ENCODE measurements at regions not wholly inside any gene's neighbourhood (a gene's known extent, or its start where the extent isn't known, plus 50 kb on each side); places are given as distances from the start of the nearest gene placed in this dataset.

DNA sequence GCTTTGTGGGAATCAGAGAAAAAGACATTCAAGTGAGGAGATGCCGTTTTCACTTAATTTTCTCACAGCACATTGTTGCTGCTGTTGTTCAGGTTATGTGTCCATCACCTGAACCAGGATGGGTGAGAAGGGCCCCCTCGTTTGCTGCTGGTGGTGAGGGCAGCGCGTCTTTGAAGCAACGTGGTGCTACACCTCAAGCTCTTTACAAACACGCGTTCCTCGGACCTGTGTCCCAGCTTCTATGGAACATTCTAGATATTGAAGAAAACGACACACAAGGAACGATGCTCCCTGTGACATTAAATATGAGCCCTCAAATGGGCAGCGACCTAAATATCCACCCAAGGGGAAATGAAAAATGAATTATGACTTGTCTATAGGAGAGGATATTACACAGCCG, 418.6 kb downstream of the MN1 start:
- H3K4me3 Mint-ChIP-seq = no peak overlapping the region
- H3K27me3 Mint-ChIP-seq (ENCODE audit: low read depth) = no peaks in the 10 kb centered on the region
- H3K9me3 Mint-ChIP-seq (ENCODE audit: insufficient read depth) = no peaks in the 10 kb centered on the region
- no peaks in the 10 kb centered on the region for H3K36me3 Mint-ChIP-seq (ENCODE audit: low read depth)
- CTCF ChIA-PET = no interaction called here
- DNase-seq (no peak), ATAC-seq (no peak)
- H3K27ac Mint-ChIP-seq = no peak overlapping the region
- POLR2A ChIA-PET = no interaction called here
- H3K4me1 Mint-ChIP-seq (ENCODE audit: low read depth) = no peaks in the 10 kb centered on the region

DNA sequence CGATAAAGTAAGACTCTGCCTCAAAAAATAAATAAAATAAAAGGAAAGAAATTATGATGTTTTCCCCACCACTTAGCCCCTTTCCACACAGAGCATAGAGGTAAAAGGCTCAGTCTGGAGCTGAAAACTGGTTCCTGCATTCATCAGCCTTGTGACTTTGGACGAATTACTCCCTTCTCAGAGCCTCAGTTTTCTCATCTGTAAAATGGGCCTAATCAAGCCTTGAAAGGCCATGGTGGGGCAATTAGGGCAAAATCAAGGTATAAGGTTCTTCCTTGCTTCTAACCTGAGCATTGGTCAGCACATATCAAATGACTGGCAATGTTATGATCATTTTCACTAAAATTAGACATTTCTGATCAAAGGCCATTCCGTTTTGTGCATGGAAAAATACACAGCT, 417.7 kb downstream of the MN1 start:
- H3K27me3 Mint-ChIP-seq (ENCODE audit: low read depth) = no peaks in the 10 kb centered on the region
- H3K4me1 Mint-ChIP-seq (ENCODE audit: low read depth) = no peaks in the 10 kb centered on the region
- ATAC-seq (no peak), DNase-seq (no peak)
- no peaks in the 10 kb centered on the region for H3K36me3 Mint-ChIP-seq (ENCODE audit: low read depth)
- H3K27ac Mint-ChIP-seq = no peak overlapping the region
- no peaks in the 10 kb centered on the region for H3K9me3 Mint-ChIP-seq (ENCODE audit: insufficient read depth)
- CTCF ChIA-PET = no interaction called here
- H3K4me3 Mint-ChIP-seq = no peak overlapping the region
- POLR2A ChIA-PET = no interaction called here

DNA sequence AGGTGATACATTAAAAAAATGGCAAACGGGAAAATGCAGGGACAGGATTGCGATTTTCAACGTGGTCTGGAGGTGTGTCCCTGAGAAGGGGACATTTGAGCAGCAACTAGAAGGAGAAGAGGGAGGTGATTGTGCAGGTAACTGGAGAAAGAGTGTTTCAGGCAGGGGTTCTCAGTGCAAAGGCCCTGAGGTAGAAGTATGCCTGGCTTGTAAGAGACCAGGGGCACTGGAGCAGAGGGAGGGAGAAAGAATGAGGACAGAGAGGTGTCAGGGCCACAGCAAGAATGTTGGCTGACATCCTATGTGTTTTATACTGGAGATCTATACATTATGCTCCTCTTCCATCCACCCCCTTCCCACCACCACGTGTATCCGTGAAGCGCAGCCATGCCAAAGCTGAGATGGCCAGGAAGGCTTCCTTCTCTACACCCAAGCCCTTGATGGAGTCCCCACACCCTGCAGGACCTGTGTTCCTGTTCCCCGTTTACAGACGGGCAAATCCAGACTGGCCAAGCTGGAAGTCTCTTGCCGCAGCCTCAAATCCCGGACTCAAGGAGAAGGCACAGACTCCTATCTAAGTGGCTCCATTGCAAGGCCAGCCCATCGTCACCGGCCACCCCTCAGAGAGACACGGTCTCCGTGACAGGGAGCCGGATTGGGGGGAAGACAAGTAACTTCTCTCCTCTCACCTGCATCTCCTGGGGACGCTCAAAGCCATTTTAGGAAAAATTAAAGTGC, 416.1 kb downstream of the MN1 start:
- POLR2A ChIA-PET = no interaction called here
- ATAC-seq (no peak), DNase-seq (no peak)
- H3K27ac Mint-ChIP-seq = no peak overlapping the region
- H3K4me3 Mint-ChIP-seq = no peak overlapping the region
- H3K36me3 Mint-ChIP-seq (ENCODE audit: low read depth) = no peaks in the 10 kb centered on the region
- no peaks in the 10 kb centered on the region for H3K9me3 Mint-ChIP-seq (ENCODE audit: insufficient read depth)
- H3K27me3 Mint-ChIP-seq (ENCODE audit: low read depth) = no peaks in the 10 kb centered on the region
- CTCF ChIA-PET = no interaction called here
- H3K4me1 Mint-ChIP-seq (ENCODE audit: low read depth) = no peaks in the 10 kb centered on the region

DNA sequence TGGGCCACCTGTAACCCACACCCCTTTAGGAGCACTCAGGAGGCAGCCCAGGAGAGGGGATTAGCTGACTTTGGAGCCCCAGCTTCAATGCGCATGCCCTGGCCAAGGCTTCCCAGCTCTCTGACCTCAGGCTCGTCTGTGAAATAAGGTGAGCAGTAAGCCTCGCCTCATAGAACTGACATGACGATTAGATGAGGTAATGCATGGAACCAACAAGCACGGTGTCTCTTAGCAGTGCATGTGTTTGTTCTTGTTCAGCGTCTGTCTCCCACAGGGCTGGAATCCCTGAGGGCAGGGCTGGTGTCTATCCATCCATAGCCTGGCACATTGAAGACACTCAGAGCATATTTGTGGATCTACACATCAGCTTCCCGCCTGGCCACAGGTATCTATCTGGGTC, 415.4 kb downstream of the MN1 start:
- Mint-ChIP-seq H3K9me3 (ENCODE audit: insufficient read depth) (no peaks in the 10 kb centered on the region), H3K27ac (no peak overlapping the region), H3K4me3 (no peak overlapping the region), H3K36me3 (ENCODE audit: low read depth) (no peaks in the 10 kb centered on the region), H3K4me1 (ENCODE audit: low read depth) (no peaks in the 10 kb centered on the region), H3K27me3 (ENCODE audit: low read depth) (no peaks in the 10 kb centered on the region)
- DNase-seq (no peak), ATAC-seq (no peak)
- ChIA-PET POLR2A (no interaction called here), CTCF (no interaction called here)

DNA sequence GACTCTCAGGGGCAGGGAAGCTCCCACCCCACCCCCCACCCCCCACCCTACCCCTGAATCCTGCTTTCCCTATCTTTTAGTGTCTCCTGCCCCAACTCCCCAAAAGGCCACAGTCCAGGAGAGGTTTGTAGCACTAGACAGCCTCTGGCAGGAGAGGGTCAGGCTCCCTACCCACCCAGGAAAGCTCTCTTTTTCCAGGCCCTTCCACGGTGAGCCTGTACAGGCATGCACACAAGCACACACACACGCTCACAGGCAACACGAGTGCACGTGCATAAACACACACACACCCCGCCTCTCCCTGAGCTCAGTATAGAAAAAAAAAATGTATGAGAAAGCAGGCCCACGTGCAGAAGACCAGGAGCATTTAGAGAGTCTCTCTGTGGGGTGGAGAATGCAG, 414.0 kb downstream of the MN1 start:
- DNase-seq (no peak), ATAC-seq (no peak)
- Mint-ChIP-seq H3K27me3 (ENCODE audit: low read depth) (no peaks in the 10 kb centered on the region), H3K9me3 (ENCODE audit: insufficient read depth) (no peaks in the 10 kb centered on the region), H3K4me3 (no peak overlapping the region), H3K27ac (no peak overlapping the region), H3K4me1 (ENCODE audit: low read depth) (no peaks in the 10 kb centered on the region), H3K36me3 (ENCODE audit: low read depth) (no peaks in the 10 kb centered on the region)
- ChIA-PET CTCF (no interaction called here), POLR2A (no interaction called here)

DNA sequence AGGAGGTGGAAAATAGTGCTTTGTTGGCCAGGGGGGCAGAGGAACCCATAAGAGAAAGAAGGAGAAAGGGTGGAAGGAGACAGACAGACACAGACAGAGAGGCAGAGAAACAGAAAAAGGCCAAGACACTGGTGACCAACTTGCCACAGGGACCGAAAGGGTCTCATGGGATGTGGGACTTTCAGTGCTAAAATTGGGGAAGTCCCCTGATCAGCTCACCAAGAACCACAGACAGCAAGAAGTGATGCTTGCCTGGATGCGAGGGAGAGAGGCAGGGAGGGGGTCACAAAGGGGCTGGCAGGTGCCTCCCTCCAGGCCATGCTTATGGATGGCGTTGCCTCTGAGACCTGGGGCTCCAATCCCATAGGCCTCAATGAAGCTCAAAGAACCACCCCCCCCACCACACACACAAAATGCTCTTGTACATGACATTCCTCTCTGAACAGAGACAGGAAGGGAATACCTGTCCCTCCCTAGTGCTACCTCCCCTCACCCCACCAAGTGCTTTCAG, 413.4 kb downstream of the MN1 start:
- DNase-seq = no peak
- ChIA-PET CTCF (no interaction called here), POLR2A (no interaction called here)
- H3K36me3 Mint-ChIP-seq (ENCODE audit: low read depth) = no peaks in the 10 kb centered on the region
- no peaks in the 10 kb centered on the region for H3K4me1 Mint-ChIP-seq (ENCODE audit: low read depth)
- no peaks in the 10 kb centered on the region for H3K9me3 Mint-ChIP-seq (ENCODE audit: insufficient read depth)
- H3K4me3 Mint-ChIP-seq = no peak overlapping the region
- ATAC-seq = no peak
- H3K27ac Mint-ChIP-seq = no peak overlapping the region
- no peaks in the 10 kb centered on the region for H3K27me3 Mint-ChIP-seq (ENCODE audit: low read depth)

DNA sequence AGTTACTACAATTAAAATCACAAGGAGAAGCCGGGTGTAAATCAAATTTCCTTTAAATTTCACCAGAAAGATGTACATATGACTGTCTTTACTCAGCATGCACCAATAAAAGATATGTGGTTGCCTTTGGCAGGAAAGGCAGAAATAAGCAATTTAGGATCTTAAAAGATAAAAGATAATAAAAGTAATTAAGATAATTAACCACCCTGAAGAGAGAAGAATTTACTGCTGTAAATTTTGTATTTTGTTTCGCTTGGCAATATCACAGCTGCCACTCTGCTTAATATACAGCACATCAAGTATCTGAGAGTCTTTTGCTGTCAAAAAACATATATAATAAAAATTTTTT, 411.9 kb downstream of the MN1 start:
- DNase-seq = no peak
- ATAC-seq = no peak
- H3K4me3 Mint-ChIP-seq = no peak overlapping the region
- no peaks in the 10 kb centered on the region for H3K27me3 Mint-ChIP-seq (ENCODE audit: low read depth)
- H3K27ac Mint-ChIP-seq = no peak overlapping the region
- ChIA-PET POLR2A (no interaction called here), CTCF (no interaction called here)
- no peaks in the 10 kb centered on the region for H3K4me1 Mint-ChIP-seq (ENCODE audit: low read depth)
- no peaks in the 10 kb centered on the region for H3K9me3 Mint-ChIP-seq (ENCODE audit: insufficient read depth)
- H3K36me3 Mint-ChIP-seq (ENCODE audit: low read depth) = no peaks in the 10 kb centered on the region

DNA sequence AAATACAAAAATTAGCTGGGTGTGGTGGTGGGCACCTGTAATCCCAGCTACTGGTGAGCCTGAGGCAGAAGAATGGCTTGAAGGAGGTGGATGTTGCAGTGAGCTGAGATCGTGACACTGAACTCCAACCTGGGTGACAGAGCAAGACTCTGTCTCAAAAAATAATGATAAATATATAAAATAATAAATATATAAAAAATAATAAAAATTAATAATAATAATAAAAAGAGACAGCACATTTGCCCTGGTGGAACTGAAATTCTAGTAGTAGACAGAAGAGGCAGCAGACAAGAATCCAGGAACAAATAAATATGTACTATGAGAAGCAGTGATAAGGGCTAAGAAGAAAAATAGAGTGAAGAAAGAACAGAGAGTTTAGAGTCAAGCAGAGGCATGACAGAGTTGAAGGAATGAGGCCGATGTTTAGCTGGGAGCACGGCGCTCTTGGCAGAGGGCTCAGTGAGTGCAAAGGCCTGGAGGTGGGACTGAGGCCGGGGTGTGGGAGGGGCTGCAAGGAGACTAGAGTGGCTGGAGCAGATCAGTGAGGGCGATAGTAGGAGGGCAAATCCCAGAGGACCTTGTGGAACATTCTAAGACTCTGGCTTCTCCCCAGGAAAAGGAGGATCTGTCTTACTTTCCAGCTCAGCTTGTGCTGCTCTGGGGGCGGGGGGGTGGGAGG, 410.3 kb downstream of the MN1 start:
- no peak for DNase-seq
- H3K4me3 Mint-ChIP-seq = no peak overlapping the region
- ChIA-PET POLR2A (no interaction called here), CTCF (no interaction called here)
- no peaks in the 10 kb centered on the region for H3K4me1 Mint-ChIP-seq (ENCODE audit: low read depth)
- no peaks in the 10 kb centered on the region for H3K27me3 Mint-ChIP-seq (ENCODE audit: low read depth)
- no peaks in the 10 kb centered on the region for H3K36me3 Mint-ChIP-seq (ENCODE audit: low read depth)
- no peaks in the 10 kb centered on the region for H3K9me3 Mint-ChIP-seq (ENCODE audit: insufficient read depth)
- no peak for ATAC-seq
- H3K27ac Mint-ChIP-seq = no peak overlapping the region

DNA sequence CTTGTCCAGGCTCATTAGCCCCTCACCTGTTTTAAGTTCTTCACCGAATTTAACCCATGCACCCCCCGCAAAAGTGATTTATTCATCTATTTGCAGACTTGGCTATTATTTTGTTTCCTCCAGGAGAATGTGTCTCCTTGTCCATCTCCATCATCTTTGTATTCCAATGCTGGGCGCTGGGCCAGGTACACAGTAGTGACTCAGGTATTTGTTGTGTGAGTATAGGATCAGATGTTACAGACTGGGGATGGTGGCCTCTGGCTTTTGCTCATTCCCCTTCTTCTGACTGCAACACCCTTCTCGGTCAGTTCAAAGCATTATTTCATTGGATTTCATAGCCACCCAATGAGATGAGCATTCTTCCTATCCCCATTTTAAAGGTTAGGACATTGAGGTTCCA, 408.2 kb downstream of the MN1 start:
- no peak overlapping the region for H3K27ac Mint-ChIP-seq
- no peaks in the 10 kb centered on the region for H3K9me3 Mint-ChIP-seq (ENCODE audit: insufficient read depth)
- no peak for DNase-seq
- H3K27me3 Mint-ChIP-seq (ENCODE audit: low read depth) = no peaks in the 10 kb centered on the region
- no peaks in the 10 kb centered on the region for H3K36me3 Mint-ChIP-seq (ENCODE audit: low read depth)
- CTCF ChIA-PET = no interaction called here
- POLR2A ChIA-PET = no interaction called here
- H3K4me1 Mint-ChIP-seq (ENCODE audit: low read depth) = no peaks in the 10 kb centered on the region
- ATAC-seq = no peak
- no peak overlapping the region for H3K4me3 Mint-ChIP-seq

DNA sequence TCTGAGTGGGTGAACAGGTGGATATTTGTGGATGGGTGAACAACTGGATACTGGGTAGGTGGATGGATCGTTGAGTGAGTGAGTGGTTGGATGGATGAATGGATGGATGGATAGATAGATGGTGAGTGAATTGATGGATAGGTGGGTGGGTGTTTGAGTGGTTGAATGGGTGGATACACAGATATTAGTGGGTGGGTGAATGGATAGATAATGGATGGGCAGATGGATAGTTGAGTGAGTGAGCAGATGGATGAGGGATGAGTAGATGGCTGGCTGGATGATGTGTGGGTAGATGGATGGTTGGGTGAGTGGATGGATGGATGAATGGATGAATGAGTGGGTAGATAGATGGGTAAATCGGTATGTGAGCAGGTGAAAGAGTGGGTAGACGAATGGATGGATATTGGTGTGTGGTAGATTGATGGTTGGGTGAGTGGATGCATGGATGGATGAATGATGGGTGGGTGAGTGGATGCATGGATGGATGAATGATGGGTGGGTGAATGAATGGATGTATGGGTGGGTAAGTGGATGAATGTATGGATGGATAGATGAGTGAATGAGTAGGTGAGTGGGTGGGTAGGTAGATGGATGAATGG, 406.7 kb downstream of the MN1 start:
- no peaks in the 10 kb centered on the region for H3K27me3 Mint-ChIP-seq (ENCODE audit: low read depth)
- no peak overlapping the region for H3K27ac Mint-ChIP-seq
- DNase-seq (no peak), ATAC-seq (no peak)
- ChIA-PET POLR2A (no interaction called here), CTCF (no interaction called here)
- no peaks in the 10 kb centered on the region for H3K9me3 Mint-ChIP-seq (ENCODE audit: insufficient read depth)
- H3K4me1 Mint-ChIP-seq (ENCODE audit: low read depth) = no peaks in the 10 kb centered on the region
- no peaks in the 10 kb centered on the region for H3K36me3 Mint-ChIP-seq (ENCODE audit: low read depth)
- H3K4me3 Mint-ChIP-seq = no peak overlapping the region

DNA sequence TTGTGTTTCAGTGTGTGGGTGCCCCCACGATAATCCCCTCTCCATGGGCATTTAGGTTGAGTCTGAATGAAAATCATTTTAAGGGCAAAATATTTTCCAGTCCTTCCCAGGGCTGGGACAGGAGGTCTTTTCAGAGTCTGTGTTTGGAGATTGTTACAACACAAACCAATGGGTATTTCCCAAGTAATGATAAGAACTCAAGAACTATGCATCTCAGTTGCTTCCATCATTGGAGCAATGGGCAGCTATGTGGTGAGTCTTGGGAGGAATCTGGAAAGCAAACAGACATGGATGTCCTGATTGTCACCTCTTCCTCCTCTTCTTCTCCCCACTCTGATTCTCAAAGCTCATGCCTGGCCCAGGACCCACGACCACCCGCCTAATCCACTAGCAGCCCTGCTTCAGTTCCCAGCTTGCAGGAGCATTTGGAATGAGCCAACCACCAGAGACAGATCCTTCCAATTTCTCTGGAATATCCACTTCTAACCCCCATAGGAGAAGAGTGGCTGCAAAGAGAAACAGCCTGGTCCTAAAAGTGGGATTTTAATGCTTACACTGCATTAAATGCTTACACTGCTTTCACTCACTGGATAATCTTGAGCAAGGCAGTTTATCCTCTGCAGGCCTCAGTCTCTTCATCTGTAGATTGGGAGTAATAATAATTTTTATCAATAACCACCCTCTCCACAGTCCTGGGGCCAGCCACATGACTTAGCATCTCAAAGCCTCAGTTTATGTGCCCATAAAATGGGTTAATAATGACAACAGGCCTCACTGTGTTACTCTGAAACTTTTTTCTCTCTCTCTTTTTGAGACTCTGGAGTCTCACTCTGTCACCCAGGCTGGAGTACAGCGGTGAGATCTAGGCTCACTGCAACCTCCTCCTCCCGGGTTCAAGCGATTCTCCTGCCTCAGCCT, 404.3 kb downstream of the MN1 start:
- Mint-ChIP-seq H3K4me1 (ENCODE audit: low read depth) (no peaks in the 10 kb centered on the region), H3K4me3 (no peak overlapping the region), H3K9me3 (ENCODE audit: insufficient read depth) (no peaks in the 10 kb centered on the region), H3K27ac (no peak overlapping the region), H3K27me3 (ENCODE audit: low read depth) (no peaks in the 10 kb centered on the region), H3K36me3 (ENCODE audit: low read depth) (no peaks in the 10 kb centered on the region)
- DNase-seq (no peak), ATAC-seq (no peak)
- POLR2A ChIA-PET = no interaction called here
- CTCF ChIA-PET = no interaction called here

DNA sequence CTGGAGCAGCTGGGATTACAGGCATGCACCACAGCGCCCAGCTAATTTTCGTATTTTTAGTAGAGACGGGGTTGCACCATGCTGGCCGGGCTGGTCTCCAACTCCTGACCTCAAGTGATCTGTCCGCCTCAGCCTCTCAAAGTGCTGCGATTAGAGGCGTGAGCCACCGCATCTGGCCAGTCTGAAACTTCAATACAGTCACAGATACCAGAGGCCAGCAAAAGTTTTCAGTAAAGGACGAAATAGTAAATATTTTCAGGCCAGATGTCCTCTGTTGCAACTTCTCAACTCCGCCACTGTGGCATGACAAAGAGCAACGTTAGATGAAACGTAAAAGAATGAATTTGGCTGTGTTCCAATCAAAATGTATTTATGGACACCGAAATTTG, 403.6 kb downstream of the MN1 start:
- no peaks in the 10 kb centered on the region for H3K36me3 Mint-ChIP-seq (ENCODE audit: low read depth)
- no peak for ATAC-seq

More for the DNA sequence above, 403.6 kb downstream of the MN1 start:
- CTCF ChIA-PET = no interaction called here
- Mint-ChIP-seq H3K4me3 (no peak overlapping the region), H3K27ac (no peak overlapping the region), H3K9me3 (ENCODE audit: insufficient read depth) (no peaks in the 10 kb centered on the region), H3K27me3 (ENCODE audit: low read depth) (no peaks in the 10 kb centered on the region), H3K4me1 (ENCODE audit: low read depth) (no peaks in the 10 kb centered on the region)
- no peak for DNase-seq
- POLR2A ChIA-PET = no interaction called here
